Stimulated activated naive CD8-positive, alpha-beta T cell treated with anti-CD3 and anti-CD28 coated beads, Interleukin-15, amount 100 ng/mL, for 72 hours (primary cell): ENCODE measurements at regions not wholly inside any gene's neighbourhood (a gene's known extent, or its start where the extent isn't known, plus 50 kb on each side); places are given as distances from the start of the nearest gene placed in this dataset.
"Not testable (repeated sequence)": the region's sequence is repeated elsewhere in the genome, so short reads cannot be mapped to it uniquely, and the experiment has no call there.

Experiments
- ATAC-seq: fragments of 150-1000 bp; cut with Tn5 transposase; 2 replicates; pipeline ENCODE4 v1.10.0; 2021; ENCODE audit warnings: mild to moderate bottlenecking, moderate library complexity
- DNase-seq, 2 donors: peaks; one replicate each; pipeline ENCODE4 v3.0.0; 2021 to 2022
- H3K27ac Mint-ChIP-seq, 2 donors: one replicate each; pipeline ENCODE4 v1.8.0; 2022; ENCODE audit warnings: mild to moderate bottlenecking in 2 of 2, mixed read lengths in 2 of 2, moderate library complexity in 2 of 2
- H3K27me3 Mint-ChIP-seq: one replicate; pipeline ENCODE4 v1.8.0; 2022; ENCODE audit warnings: mixed read lengths
- H3K4me1 Mint-ChIP-seq: one replicate; pipeline ENCODE4 v1.8.0; 2022; ENCODE audit warnings: mild to moderate bottlenecking, mixed read lengths
- H3K4me3 Mint-ChIP-seq, 2 donors: one replicate each; pipeline ENCODE4 v1.8.0; 2022; ENCODE audit warnings: mild to moderate bottlenecking in 2 of 2, mixed read lengths in 2 of 2, moderate library complexity in 1 of 2
- H3K9me3 Mint-ChIP-seq, 2 donors: one replicate each; pipeline ENCODE4 v1.8.0; 2022; ENCODE audit warnings: mixed read lengths in 2 of 2

DNA sequence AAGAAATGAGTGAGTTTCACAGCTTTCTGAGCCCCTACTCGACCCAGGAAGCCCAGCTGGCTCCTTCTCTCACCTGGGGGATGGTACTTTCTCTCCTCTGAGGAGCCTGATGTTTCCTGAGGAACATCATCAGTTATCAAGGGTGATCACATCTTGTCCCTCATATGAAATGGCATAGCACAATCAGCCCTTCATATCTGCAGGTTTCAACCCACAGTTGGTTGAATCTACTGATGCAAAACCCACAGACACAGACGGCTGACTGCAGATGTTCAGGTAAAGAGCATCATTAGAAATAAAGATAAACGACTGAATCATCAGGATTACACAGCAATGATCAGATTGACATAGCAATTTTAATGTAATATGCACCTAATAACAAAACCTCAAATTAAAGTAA is 93.6 kb upstream of the OSTN start:
- Mint-ChIP-seq H3K27me3 (no peaks in the 10 kb centered on the region), H3K4me3 (no peak overlapping the region), H3K4me1 (no peaks in the 10 kb centered on the region), H3K27ac (no peak overlapping the region), H3K9me3 (peaks cover 6 to 24% of the 10 kb centered on the region in 2 donors)
- ATAC-seq (no peak), DNase-seq (no peak)

DNA sequence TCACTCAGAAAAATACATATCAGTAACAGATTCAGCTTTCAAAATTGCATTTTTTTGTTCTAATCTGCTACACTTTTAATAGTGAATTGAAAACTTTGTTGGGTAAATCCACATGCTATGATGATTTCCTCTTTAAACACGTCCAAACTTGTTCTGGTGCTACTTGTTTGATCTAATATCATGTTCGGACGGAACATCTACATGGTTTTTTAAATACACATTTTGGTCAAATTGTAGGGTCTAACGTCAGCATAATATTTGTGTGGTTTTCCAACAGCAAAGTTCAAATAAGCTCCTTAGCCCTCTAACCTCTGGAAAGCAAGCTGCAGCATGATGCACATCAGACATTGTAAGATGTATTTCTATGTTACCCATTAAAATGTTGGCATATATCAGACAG is 98.5 kb upstream of the OSTN start:
- no peak overlapping the region for H3K27ac Mint-ChIP-seq
- H3K9me3 Mint-ChIP-seq = peaks cover 0 to 24% of the 10 kb centered on the region in 2 donors
- no peaks in the 10 kb centered on the region for H3K4me1 Mint-ChIP-seq
- no peak overlapping the region for H3K4me3 Mint-ChIP-seq
- no peak for DNase-seq
- H3K27me3 Mint-ChIP-seq = no peaks in the 10 kb centered on the region
- ATAC-seq = no peak

DNA sequence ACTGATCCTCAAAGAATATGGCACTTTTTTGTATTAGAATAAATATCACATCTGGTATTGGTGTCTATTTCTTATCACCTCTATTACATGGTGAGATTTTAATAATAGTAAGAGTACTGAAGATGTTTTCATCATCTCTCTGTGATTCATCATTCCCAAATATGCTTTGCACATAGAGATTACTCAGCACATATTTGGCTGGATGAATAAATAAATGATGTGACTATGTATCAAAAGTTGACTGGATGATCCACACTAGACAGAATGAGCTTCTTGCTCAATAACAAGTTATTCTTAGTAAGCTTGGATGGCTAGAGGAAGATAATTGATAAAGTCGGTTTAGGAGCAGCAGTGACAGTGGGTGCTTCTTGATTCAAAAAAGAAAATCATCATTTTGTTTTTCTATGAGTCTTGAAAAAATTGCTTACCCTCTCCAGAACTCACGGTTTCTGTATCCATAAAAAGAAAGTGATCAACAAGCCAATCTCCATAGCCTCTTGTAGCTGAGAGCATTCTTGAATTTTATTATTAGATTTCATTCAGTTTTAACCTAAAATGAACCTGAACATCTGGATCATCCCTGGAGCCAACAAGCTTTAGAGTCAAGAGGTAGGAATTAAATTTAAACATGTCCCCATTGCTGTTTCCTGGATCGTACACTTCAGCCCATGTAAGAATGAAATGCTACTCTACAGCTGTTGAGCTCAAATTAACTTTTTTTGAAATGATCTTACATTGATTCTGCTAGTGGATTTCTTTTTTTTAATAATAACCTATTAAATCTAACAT is 104.8 kb upstream of the OSTN start:
- DNase-seq (no peak), ATAC-seq (no peak)
- H3K4me1 Mint-ChIP-seq = no peaks in the 10 kb centered on the region
- no peaks in the 10 kb centered on the region for H3K27me3 Mint-ChIP-seq
- H3K9me3 Mint-ChIP-seq = no peaks in the 10 kb centered on the region
- no peak overlapping the region for H3K27ac Mint-ChIP-seq
- H3K4me3 Mint-ChIP-seq = no peak overlapping the region

DNA sequence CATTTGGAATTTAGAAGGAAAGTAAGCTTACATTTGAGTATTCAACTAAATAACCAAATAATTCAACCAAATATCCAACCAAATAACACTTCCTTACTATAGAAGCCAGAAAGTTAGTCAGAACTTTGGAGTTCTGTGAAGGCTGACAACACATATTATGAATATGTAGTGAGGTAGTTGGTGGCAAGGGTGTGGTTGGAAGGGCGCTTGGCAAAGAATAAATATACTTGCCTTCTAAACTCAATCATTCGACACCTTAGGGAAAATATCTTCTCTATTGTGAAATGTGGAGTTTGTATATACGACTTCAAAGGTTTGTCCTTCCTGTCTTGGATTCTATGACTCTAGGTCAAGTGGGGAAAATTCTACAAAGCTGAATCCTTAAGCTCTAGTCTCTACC is 111.7 kb upstream of the OSTN start:
- Mint-ChIP-seq H3K27ac (no peak overlapping the region), H3K4me3 (no peak overlapping the region), H3K9me3 (peaks cover under 1 to 1% of the 10 kb centered on the region in 2 donors), H3K27me3 (no peaks in the 10 kb centered on the region), H3K4me1 (no peaks in the 10 kb centered on the region)
- DNase-seq = no peak
- no peak for ATAC-seq

DNA sequence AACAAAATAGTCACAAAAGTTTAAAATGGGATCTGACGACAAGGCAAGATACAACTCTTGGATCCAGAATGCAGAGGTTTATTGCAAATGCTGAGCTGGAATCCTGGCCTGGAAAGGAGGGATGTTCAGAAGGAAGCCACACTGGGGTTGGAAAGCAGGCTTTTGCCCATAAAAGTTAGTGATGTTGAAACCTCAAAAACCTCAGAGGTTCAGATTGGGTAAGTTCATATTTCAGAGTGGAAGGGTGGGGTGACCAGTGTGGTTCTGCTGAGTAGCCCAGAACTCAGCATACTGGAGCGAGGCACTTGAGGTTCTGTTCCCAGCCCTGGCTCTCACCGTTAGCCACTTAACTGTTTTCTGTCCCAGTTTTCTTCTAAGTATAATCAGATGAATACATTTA is 114.0 kb upstream of the OSTN start:
- ATAC-seq = no peak
- no peak for DNase-seq
- H3K4me1 Mint-ChIP-seq = no peaks in the 10 kb centered on the region
- no peak overlapping the region for H3K27ac Mint-ChIP-seq
- no peak overlapping the region for H3K4me3 Mint-ChIP-seq
- no peaks in the 10 kb centered on the region for H3K27me3 Mint-ChIP-seq
- peaks cover 13 to 20% of the 10 kb centered on the region in 2 donors for H3K9me3 Mint-ChIP-seq

DNA sequence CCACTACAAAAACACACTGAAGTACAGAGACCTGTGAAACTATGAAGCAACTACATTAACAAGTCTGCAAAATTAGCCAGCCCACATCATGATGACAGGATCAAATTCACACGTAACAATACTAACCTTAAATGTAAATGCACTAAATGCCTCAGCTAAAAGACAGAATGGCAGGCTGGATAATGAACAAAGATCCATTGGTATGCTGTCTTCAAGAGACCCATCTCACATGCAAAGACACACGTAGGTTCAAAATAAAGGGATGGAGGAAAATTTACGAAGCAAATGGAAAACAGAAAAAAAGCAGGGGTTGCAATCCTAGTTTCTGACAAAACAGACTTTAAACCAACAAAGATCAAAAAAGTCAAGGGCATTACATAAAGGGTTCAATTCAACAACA is 120.1 kb upstream of the OSTN start:
- not testable (repeated sequence) for H3K27ac Mint-ChIP-seq, H3K4me1 Mint-ChIP-seq, DNase-seq, H3K4me3 Mint-ChIP-seq, H3K27me3 Mint-ChIP-seq, ATAC-seq
- H3K9me3 Mint-ChIP-seq = peaks cover 34 to 48% of the 10 kb centered on the region in 2 donors

DNA sequence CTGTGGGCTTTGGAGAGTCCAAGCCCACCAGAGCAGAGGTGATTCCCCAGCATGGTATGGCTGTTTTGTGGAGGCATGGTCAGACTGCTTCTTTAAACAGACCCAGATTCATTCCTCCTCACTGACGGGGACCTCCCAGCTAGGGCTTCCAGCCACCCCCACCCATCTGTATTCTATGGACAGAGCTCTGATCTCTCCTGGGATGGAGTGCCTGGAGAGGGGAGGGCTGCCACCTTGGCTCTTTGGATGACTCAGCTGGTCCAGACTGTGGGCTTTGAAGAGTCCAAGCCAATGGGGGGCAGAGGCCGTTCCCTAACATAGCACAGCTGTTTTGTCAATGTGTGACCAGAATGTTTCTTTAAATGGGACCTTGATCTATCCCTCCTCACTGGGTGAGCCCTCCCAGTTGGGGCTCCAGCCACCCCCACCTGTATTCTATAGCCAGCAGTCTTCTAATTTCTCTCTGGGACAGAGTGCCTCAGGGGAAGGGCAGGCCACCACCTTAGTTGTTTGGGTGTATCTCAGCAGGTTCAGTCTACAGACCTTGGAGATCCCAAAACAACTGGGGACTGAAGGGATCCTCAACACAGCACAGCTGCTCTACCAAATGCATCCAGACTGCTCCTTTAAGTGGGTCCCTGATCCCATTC is 122.0 kb upstream of the OSTN start:
- DNase-seq (no peak), ATAC-seq (no peak)
- no peak overlapping the region for H3K4me3 Mint-ChIP-seq
- no peak overlapping the region for H3K27ac Mint-ChIP-seq
- no peaks in the 10 kb centered on the region for H3K4me1 Mint-ChIP-seq
- H3K27me3 Mint-ChIP-seq = no peaks in the 10 kb centered on the region
- H3K9me3 Mint-ChIP-seq = peaks cover 30 to 43% of the 10 kb centered on the region in 2 donors

DNA sequence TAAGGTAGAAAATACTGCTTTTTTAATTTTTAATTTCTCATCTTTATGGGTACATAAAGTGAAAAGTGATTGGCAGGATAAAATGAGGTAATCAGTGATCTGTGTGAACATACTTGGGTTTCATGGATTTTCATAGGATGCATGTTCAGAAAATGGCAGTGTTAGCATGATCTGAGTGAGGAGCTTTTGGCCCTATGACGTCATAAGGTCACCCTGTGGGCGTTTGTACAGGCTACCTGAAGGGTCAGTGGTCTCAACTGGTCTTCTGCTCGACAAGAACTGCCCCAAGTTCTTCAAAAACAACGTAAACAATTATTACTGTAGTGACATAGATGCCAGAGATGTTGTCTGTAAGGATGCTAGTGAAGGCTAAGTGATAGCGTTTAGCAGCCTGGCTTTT is 124.5 kb upstream of the OSTN start:
- Mint-ChIP-seq H3K4me1 (no peaks in the 10 kb centered on the region), H3K27me3 (no peaks in the 10 kb centered on the region), H3K27ac (no peak overlapping the region), H3K9me3 (peaks cover 21 to 23% of the 10 kb centered on the region in 2 donors), H3K4me3 (no peak overlapping the region)
- ATAC-seq (no peak), DNase-seq (no peak)

DNA sequence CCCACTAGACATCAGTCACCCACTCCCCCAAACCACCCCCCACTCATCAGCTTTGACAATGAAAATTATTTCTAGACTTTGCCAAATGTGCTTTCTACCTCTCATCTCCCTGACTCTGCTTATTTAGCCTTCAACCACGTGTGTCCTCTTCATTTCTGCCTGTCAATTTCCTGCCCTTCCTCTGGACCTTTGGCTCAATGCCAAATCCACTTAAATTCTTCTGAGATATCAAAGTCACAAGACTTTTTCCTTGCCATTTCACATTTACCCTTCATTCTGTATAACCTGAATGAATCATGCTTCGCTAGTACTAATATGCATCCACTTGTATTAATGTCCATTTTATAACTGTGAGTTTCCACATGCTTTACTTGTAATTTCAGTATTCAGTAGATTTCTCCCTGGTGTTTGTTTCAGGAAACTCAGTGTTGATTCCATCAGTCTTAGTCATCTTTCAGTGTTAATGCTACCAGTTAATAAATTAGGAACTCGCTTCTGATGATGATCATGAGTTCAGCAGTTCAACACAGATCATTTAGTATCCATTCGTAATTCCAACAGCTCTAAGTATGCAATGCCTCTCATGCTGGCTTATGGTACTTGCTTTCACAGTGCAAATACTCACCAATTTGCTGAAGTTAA is 128.2 kb upstream of the OSTN start:
- no peak overlapping the region for H3K27ac Mint-ChIP-seq
- H3K9me3 Mint-ChIP-seq = peaks cover 0 to 4% of the 10 kb centered on the region in 2 donors
- no peak overlapping the region for H3K4me3 Mint-ChIP-seq
- H3K27me3 Mint-ChIP-seq = no peaks in the 10 kb centered on the region
- DNase-seq = no peak
- no peak for ATAC-seq
- no peaks in the 10 kb centered on the region for H3K4me1 Mint-ChIP-seq

DNA sequence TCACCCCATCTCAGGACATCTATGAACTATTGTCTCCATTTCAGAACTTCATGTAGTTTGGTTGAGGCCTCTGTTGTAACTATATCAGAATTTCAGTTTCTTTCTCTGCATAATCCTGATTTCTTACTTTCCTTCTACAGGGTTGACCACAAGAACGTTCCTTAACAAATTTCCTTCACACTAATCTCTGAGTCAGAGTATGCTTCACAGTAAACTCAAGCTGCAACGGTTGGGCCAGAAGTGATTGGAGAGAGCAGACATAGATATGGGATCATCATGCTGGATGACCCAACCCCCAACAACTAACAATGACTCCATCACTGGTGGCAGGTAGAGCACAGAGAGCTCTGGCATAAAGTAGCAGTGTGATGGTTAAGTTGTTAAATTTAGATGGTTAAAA is 128.8 kb upstream of the OSTN start:
- no peaks in the 10 kb centered on the region for H3K27me3 Mint-ChIP-seq
- H3K9me3 Mint-ChIP-seq = peaks cover 0 to 4% of the 10 kb centered on the region in 2 donors
- H3K4me1 Mint-ChIP-seq = no peaks in the 10 kb centered on the region
- no peak for DNase-seq
- no peak overlapping the region for H3K4me3 Mint-ChIP-seq
- no peak overlapping the region for H3K27ac Mint-ChIP-seq
- no peak for ATAC-seq

DNA sequence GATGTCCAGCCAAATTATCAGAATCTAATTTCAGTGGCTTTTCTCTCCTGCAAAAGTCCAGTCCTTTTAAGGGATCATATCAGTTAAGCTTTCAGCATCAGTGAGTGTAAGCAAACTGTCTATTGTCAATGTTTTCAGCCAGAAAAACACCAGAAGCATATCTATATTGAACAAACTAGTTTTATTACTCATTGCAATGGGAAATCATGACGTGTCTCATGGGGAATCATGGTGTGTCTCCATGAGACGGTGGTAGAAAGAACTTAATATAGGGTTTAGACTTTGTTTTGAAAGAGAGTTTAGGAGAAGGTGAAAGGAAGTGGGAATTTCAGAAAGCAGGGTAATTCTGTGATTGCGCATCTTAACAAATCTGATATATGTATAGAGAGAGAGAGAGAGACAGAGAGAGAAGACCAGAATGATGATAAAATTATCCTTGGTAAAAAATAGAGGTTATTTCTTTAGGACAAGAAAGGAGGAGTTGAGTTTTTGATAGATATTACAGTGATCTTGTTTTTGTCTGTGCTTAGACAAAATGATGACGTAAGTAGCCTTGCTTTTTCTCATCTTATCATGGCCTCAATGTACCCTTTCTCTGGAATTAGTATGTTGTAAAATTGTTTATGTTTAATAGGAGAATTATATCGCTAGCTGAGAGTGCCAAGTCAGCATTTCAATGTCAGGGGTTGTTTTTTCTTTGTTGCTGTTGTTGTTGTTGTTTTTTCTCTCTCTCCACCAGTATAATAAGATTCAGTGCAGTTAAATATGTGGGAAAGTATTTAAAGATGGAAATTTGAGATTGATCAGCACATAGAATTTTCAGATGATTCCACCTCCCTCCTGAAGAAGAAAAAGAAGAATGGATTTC is 129.9 kb upstream of the OSTN start:
- Mint-ChIP-seq H3K4me3 (no peak overlapping the region), H3K4me1 (no peaks in the 10 kb centered on the region), H3K27ac (no peak overlapping the region), H3K27me3 (no peaks in the 10 kb centered on the region), H3K9me3 (peaks cover 0 to 4% of the 10 kb centered on the region in 2 donors)
- ATAC-seq = no peak
- no peak for DNase-seq

DNA sequence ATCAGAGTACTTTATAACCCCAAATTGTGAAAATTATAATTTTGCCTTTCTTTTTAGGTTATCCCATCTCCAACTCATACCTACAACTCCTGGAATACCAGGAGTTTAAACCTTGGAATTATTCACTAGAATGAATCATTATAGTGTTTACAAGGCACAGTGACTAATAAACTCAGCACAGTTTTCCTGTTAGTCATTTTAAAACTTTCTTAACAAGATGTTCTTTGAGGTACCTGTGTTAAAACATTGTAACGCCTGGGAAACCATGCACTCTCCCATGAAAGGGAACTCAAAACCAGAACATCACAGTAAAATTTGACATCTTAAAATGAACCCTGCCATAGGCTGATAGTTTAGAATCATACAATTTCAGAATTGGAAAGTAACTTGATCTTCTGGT is 132.4 kb upstream of the OSTN start:
- H3K9me3 Mint-ChIP-seq = peaks cover 0 to 4% of the 10 kb centered on the region in 2 donors
- no peaks in the 10 kb centered on the region for H3K4me1 Mint-ChIP-seq
- no peaks in the 10 kb centered on the region for H3K27me3 Mint-ChIP-seq
- ATAC-seq (no peak), DNase-seq (no peak)
- H3K4me3 Mint-ChIP-seq = no peak overlapping the region
- no peak overlapping the region for H3K27ac Mint-ChIP-seq

DNA sequence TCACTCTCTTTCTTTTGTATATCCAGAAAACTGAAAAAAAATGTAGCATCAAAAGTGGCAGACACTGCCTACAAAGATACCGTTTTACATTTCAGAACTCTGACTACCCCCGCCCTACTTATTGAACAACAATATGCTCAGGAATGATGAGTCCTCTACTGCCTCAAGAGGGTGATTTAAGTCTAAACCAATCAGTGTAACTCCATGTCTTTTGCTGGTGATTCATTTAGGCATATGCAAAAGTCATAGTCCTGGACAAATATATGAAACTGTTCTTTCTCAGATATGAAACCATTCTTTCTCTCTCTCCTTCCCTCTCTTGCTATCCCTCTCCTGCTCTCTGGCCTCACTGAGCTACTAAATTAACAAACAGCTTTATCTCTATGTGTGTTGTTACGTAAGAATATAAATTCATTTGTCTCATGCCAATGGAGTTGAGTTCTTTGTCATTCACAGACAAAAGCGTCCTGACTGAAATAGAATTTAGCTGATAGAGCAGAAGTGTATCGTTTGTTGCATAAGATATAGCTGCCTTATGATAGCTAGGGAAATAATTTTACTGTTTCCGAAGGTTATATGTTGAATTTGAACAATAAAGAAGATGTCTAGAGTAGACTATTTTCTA is 133.7 kb upstream of the OSTN start:
- DNase-seq = no peak
- Mint-ChIP-seq H3K27ac (no peak overlapping the region), H3K9me3 (no peaks in the 10 kb centered on the region), H3K27me3 (no peaks in the 10 kb centered on the region), H3K4me1 (no peaks in the 10 kb centered on the region), H3K4me3 (no peak overlapping the region)
- no peak for ATAC-seq

DNA sequence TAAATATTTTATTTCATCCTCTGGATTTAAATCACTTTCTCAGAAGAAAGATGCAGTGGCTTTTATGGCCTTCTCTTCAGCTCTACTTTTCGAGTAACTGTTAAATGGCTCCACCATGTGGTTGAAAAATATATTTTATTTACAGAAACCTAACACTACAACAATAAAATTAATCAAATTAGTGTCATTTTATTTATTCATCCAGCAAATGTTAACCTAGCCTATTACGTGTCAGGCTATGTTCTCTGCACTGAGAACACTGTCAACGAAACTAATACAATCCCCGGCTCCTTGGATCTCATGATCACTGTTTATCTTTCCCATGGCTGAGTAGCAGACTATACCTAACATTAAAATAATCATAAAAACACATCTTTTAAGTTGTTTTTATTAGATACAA is 148.0 kb upstream of the OSTN start:
- H3K4me3 Mint-ChIP-seq = no peak overlapping the region
- DNase-seq = no peak
- no peaks in the 10 kb centered on the region for H3K4me1 Mint-ChIP-seq
- no peaks in the 10 kb centered on the region for H3K27me3 Mint-ChIP-seq
- no peak for ATAC-seq
- no peak overlapping the region for H3K27ac Mint-ChIP-seq
- peaks cover 0 to 6% of the 10 kb centered on the region in 2 donors for H3K9me3 Mint-ChIP-seq

DNA sequence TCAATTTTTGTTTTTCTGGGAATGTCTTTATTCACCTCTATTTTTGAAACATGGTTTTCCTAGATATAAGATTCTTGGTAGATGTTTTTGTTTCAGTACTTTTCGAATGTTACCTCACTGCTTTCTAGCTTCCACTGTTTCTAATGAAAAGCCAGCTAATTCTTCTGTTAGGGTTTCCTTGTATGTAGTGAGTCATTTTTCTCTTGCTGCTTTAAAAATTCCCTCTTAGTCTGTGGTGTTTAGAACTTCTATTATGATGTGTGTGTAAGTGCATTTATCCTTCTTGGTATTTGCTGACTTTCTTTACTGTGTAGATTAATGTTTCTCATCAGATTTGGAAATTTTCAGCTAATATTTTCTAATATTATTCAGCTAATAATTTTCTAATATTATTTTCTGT is 151.1 kb upstream of the OSTN start:
- H3K4me3 Mint-ChIP-seq = no peak overlapping the region
- H3K27me3 Mint-ChIP-seq = no peaks in the 10 kb centered on the region
- no peaks in the 10 kb centered on the region for H3K4me1 Mint-ChIP-seq
- H3K9me3 Mint-ChIP-seq = peaks cover 0 to 6% of the 10 kb centered on the region in 2 donors
- no peak for ATAC-seq
- no peak for DNase-seq
- H3K27ac Mint-ChIP-seq = no peak overlapping the region
